ENCODE measurements at regions not wholly inside any gene's neighbourhood (a gene's known extent, or its start where the extent isn't known, plus 50 kb on each side); places are given as distances from the start of the nearest gene placed in this dataset.

DNA sequence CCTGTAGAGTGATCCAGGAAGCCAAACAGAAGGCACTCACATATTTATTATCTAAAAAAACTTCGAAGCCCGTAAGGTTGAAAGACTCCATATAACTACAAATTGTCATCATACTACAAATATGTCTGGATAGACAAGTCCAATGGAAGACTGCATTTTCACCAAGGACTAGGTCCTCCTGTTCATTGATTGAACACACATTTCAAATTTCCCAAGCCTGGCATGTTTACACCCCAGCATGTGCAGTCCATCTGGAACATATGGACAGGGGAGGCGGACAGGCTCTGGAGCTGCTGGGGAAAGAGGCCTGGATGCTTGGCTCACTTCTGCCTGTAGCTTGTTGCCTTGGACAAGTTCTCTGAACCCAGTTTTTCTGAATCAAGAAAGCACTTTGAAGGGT, 378.7 kb downstream of the ENC1 start:
- FAIRE-seq (no peak), DNase-seq (ENCODE audit: low read depth in 1 of 2, low spot score in 2 of 2) (no peak)
- 97% methylated on average over 3 of the region's 3 CpGs; no CpG with 5 or more reads in 1 of the 2 experiments for whole genome bisulfite sequencing, 2 experiments (ENCODE audit: extremely low coverage in 1 of 2, insufficient coverage in 1 of 2, insufficient read length in 1 of 2, insufficient replicate concordance in 2 of 2, low coverage in 1 of 2, low lambda C conversion rate in 2 of 2, missing lambda C conversion rate in 1 of 2)
- Histone ChIP-seq H2AK5ac (ENCODE audit: low read depth, low read length) (no peak overlapping the region), H3K4me3 (ENCODE audit: extremely low read depth in 1 of 4, insufficient read depth in 2 of 4, low read depth in 3 of 4, low read length in 4 of 4) (no peak overlapping the region), H3K14ac (ENCODE audit: insufficient read length) (no peak overlapping the region), H3K4ac (replicated peaks; ENCODE audit: insufficient read length, low read depth, low read length) (no peak overlapping the region), H3K56ac (replicated peaks; ENCODE audit: insufficient read length, low read depth, low read length) (no peak overlapping the region), H3K27ac (ENCODE audit: low read depth, low read length) (no peak overlapping the region), H3K23me2 (ENCODE audit: low read depth, low read length) (no peaks in the 10 kb centered on the region), H3K23ac (ENCODE audit: insufficient read length) (no peak overlapping the region), H2BK5ac (ENCODE audit: low read depth, low read length) (no peak overlapping the region), H3K4me2 (ENCODE audit: insufficient read depth in 1 of 2, low read depth in 2 of 2, low read length in 2 of 2) (no peak overlapping the region), H3K18ac (ENCODE audit: extremely low read depth, low read length) (no peak overlapping the region), H3K36me3 (ENCODE audit: control insufficient read depth in 2 of 4, insufficient read depth in 4 of 4, low read length in 3 of 4) (no peaks in the 10 kb centered on the region), H2BK120ac (replicated peaks; ENCODE audit: low read depth, low read length) (no peak overlapping the region), H4K8ac (ENCODE audit: extremely low read depth, insufficient read depth, low read length) (no peak overlapping the region), H4K5ac (ENCODE audit: insufficient read length, low read depth, low read length) (no peak overlapping the region), H3K4me1 (replicated peaks in 1 of 4; ENCODE audit: control insufficient read depth in 3 of 4, insufficient read depth in 4 of 4, low read length in 3 of 4) (peaks cover 3 to 12% (median 7%) of the 10 kb centered on the region in 4 experiments), H3K27me3 (replicated peaks in 1 of 4; ENCODE audit: control insufficient read depth in 3 of 4, extremely low read depth in 1 of 4, insufficient read depth in 3 of 4, low read length in 3 of 4) (no peaks in the 10 kb centered on the region), H2AFZ (ENCODE audit: low read length) (no peak overlapping the region), H3K79me1 (ENCODE audit: low read depth, low read length) (no peaks in the 10 kb centered on the region), H4K91ac (replicated peaks; ENCODE audit: insufficient read length, low read length) (no peak overlapping the region), H3K9ac (replicated peaks in 1 of 4; ENCODE audit: extremely low read depth in 1 of 4, low read depth in 3 of 4, low read length in 3 of 4) (no peak overlapping the region), H2BK20ac (ENCODE audit: low read length) (no peak overlapping the region), H3K79me2 (ENCODE audit: control insufficient read depth in 1 of 2, insufficient read depth in 2 of 2, low read length in 2 of 2) (no peaks in the 10 kb centered on the region), H3K9me3 (ENCODE audit: insufficient read depth in 2 of 2, low read depth in 1 of 2, low read length in 1 of 2) (no peaks in the 10 kb centered on the region), H2BK12ac (ENCODE audit: low read depth, low read length) (no peak overlapping the region), H4K20me1 (replicated peaks in 1 of 2; ENCODE audit: control insufficient read depth in 1 of 2, insufficient read depth in 2 of 2, low read length in 2 of 2) (no peaks in the 10 kb centered on the region), H2BK15ac (ENCODE audit: low read length) (no peak overlapping the region)
- CTCF ChIA-PET (ENCODE audit: partially characterized antibody): no interaction called here
- TF ChIP-seq POLR2AphosphoS5 (IDR thresholded peaks at IDR 0.05; ENCODE audit: low read depth, low read length): no peak
- POLR2A ChIA-PET (ENCODE audit: partially characterized antibody): no interaction called here
